IMR-90 (cell line): ENCODE measurements at regions not wholly inside any gene's neighbourhood (a gene's known extent, or its start where the extent isn't known, plus 50 kb on each side); places are given as distances from the start of the nearest gene placed in this dataset.

Experiments used
- ATAC-seq: fragments of 200-7000 bp; cut with Tn5 transposase; 2 replicates; pipeline ENCODE4 v1.9.1; 2020; ENCODE audit warnings: low read depth, mild to moderate bottlenecking, moderate library complexity
- BruUV-seq: library from RNA; stranded (reverse); fragments of 400-500 nt; replicated peaks from 2 replicates; lab custom pipeline; 2021; lab: Mats Ljungman, UMichigan
- CTCF ChIA-PET: fragments of 300-600 bp; formaldehyde crosslinking; extraction: SDS; loops from one replicate; lab custom pipeline; 2021; ENCODE audit warnings: antibody characterized with exemption; lab: Yijun Ruan, JAX
- POLR2A ChIA-PET: fragments of 300-600 bp; sonication (Branson Sonifier 250); formaldehyde crosslinking; loops from one replicate; lab custom pipeline; 2022; ENCODE audit warnings: antibody characterized with exemption; ENCODE audit not compliant: unreplicated experiment; lab: Charles Lee
- DNase-seq: peaks from one replicate; pipeline ENCODE4 v3.0.0; 2013
- H2AFZ ChIP-seq: replicated peaks from 2 replicates; pipeline ENCODE3; 2013; ENCODE audit warnings: low read length, mild to moderate bottlenecking; ENCODE audit not compliant: poor library complexity
- H2AK5ac ChIP-seq: 2 replicates; pipeline ENCODE4 v1.6.1; 2013; ENCODE audit warnings: low read depth, low read length, inconsistent platforms
- H2AK9ac ChIP-seq: replicated peaks from 2 replicates; pipeline ENCODE3; 2013; ENCODE audit warnings: mild to moderate bottlenecking, low read depth, low read length, moderate library complexity; ENCODE audit not compliant: poor library complexity
- H2BK120ac ChIP-seq: 2 replicates; pipeline ENCODE4 v1.6.1; 2013; ENCODE audit warnings: low read depth, low read length, inconsistent platforms
- H2BK15ac ChIP-seq: 3 replicates; pipeline ENCODE4 v1.6.1; 2013; ENCODE audit warnings: low read depth, low read length, inconsistent platforms
- H2BK20ac ChIP-seq: 2 replicates; pipeline ENCODE4 v1.6.1; 2013; ENCODE audit warnings: low read depth, mild to moderate bottlenecking, inconsistent platforms, low read length, moderate library complexity
- H2BK5ac ChIP-seq: 2 replicates; pipeline ENCODE4 v1.6.1; 2013; ENCODE audit warnings: mild to moderate bottlenecking, low read depth, low read length, inconsistent platforms; ENCODE audit not compliant: poor library complexity, severe bottlenecking
- H3K14ac ChIP-seq: replicated peaks from 2 replicates; pipeline ENCODE4 v1.6.1; 2013; ENCODE audit warnings: low read depth, low read length, inconsistent platforms
- H3K18ac ChIP-seq: 2 replicates; pipeline ENCODE4 v1.6.1; 2013; ENCODE audit warnings: low read depth, low read length, control low read depth
- H3K23ac ChIP-seq: 2 replicates; pipeline ENCODE4 v1.6.1; 2013; ENCODE audit warnings: low read depth, low read length, inconsistent platforms
- H3K27ac ChIP-seq: 2 replicates; pipeline ENCODE4 v1.5.1; 2013; ENCODE audit warnings: mild to moderate bottlenecking, control low read depth, low read length; ENCODE audit not compliant: insufficient read depth
- H3K27me3 ChIP-seq: 2 replicates; pipeline ENCODE4 v1.6.1; 2013; ENCODE audit warnings: low read length; ENCODE audit not compliant: control insufficient read depth, insufficient read depth
- H3K36me3 ChIP-seq: 2 replicates; pipeline ENCODE4 v1.6.1; 2013; ENCODE audit warnings: low read length, mixed read lengths; ENCODE audit not compliant: control insufficient read depth, insufficient read depth
- H3K4ac ChIP-seq: 2 replicates; pipeline ENCODE4 v1.6.1; 2013; ENCODE audit warnings: low read depth, low read length, inconsistent platforms
- H3K4me1 ChIP-seq: 2 replicates; pipeline ENCODE4 v1.6.1; 2013; ENCODE audit warnings: low read length, mixed read lengths; ENCODE audit not compliant: control insufficient read depth, insufficient read depth
- H3K4me2 ChIP-seq: 2 replicates; pipeline ENCODE4 v1.6.1; 2013; ENCODE audit warnings: low read depth, mild to moderate bottlenecking, control low read depth, low read length, moderate library complexity
- H3K4me3 ChIP-seq: 2 replicates; pipeline ENCODE4 v1.5.1; 2013; ENCODE audit warnings: low read depth, mild to moderate bottlenecking, control low read depth, low read length, moderate library complexity; ENCODE audit not compliant: insufficient read depth
- H3K56ac ChIP-seq: 2 replicates; pipeline ENCODE4 v1.6.1; 2013; ENCODE audit warnings: low read length, inconsistent platforms; ENCODE audit not compliant: insufficient read depth; ENCODE audit errors: extremely low read depth
- H3K79me1 ChIP-seq, 2 experiments: 2 replicates each; pipeline ENCODE4 v1.6.1; 2013; ENCODE audit warnings: low read length in 2 of 2, inconsistent platforms in 1 of 2, low read depth in 1 of 2
- H3K9ac ChIP-seq: 2 replicates; pipeline ENCODE4 v1.6.1; 2013; ENCODE audit warnings: low read depth, low read length, control low read depth
- H3K9me1 ChIP-seq: 2 replicates; pipeline ENCODE4 v1.6.1; 2013; ENCODE audit warnings: low read length, inconsistent platforms; ENCODE audit not compliant: insufficient read depth
- H3K9me3 ChIP-seq: 2 replicates; pipeline ENCODE4 v1.6.1; 2013; ENCODE audit warnings: low read length; ENCODE audit not compliant: control insufficient read depth, insufficient read depth
- H4K20me1 ChIP-seq: 2 replicates; pipeline ENCODE4 v1.6.1; 2013; ENCODE audit warnings: low read length, inconsistent platforms; ENCODE audit not compliant: insufficient read depth
- H4K5ac ChIP-seq: 2 replicates; pipeline ENCODE4 v1.6.1; 2013; ENCODE audit warnings: mild to moderate bottlenecking, low read depth, low read length, control low read depth
- H4K8ac ChIP-seq, 2 experiments: 2 replicates each; pipeline ENCODE4 v1.6.1; 2013; ENCODE audit warnings: low read depth in 2 of 2, low read length in 2 of 2, control low read depth in 1 of 2, inconsistent platforms in 1 of 2
- H4K91ac ChIP-seq: 2 replicates; pipeline ENCODE4 v1.6.1; 2013; ENCODE audit warnings: low read depth, low read length, inconsistent platforms; ENCODE audit not compliant: insufficient read depth
- MAFK ChIP-seq: IDR thresholded peaks from 2 replicates; pipeline ENCODE4 v1.6.1; 2012; ENCODE audit warnings: low read depth, low read length, improper control_type of control experiment
- SMC3 ChIP-seq: fragments of 150-350 bp; IDR thresholded peaks from 2 replicates; pipeline ENCODE4 v1.6.1; 2016; ENCODE audit warnings: low read depth, mild to moderate bottlenecking, antibody characterized with exemption, low read length, moderate library complexity
- WGBS, 2 experiments: methylation state at CpG; one replicate each; pipeline versions ENCODE4 v1.1.5 to v1.1.7; 2013; ENCODE audit warnings: missing lambda C conversion rate in 2 of 2; ENCODE audit not compliant: insufficient read length in 1 of 2; ENCODE audit errors: extremely low coverage in 2 of 2; 5-methylcytosine and 5-hydroxymethylcytosine counted together
- dilution Hi-C: fragments of 300-500 bp; cut with HindIII; formaldehyde crosslinking; loops from one replicate; pipeline ENCODE4 v1.14.3; 2018; ENCODE audit warnings: low sequenced_read_pairs; ENCODE audit not compliant: unreplicated experiment
- in situ Hi-C: fragments of 300-500 bp; cut with MboI; formaldehyde crosslinking; loops from 3 replicates; pipeline ENCODE4 v1.14.3; 2019; ENCODE audit warnings: low sequenced_read_pairs, inconsistent platforms, mixed read lengths
- intact Hi-C: fragments of 100-400 bp; cut with micrococcal nuclease; formaldehyde crosslinking; loops from 2 replicates; pipeline ENCODE4 v1.10.0; 2022

GRCh38 chr16:62213763-62214162 is 177.5 kb upstream of the CDH8 start:
- TF ChIP-seq SMC3 (no peak), MAFK (no peak)
- Histone ChIP-seq H4K20me1 (no peaks in the 10 kb centered on the region), H2BK120ac (no peak overlapping the region), H3K27ac (no peak overlapping the region), H3K27me3 (no peaks in the 10 kb centered on the region), H3K79me1 (no peaks in the 10 kb centered on the region), H4K8ac (no peak overlapping the region), H3K18ac (no peak overlapping the region), H3K9ac (no peak overlapping the region), H3K23ac (no peak overlapping the region), H2AFZ (no peak overlapping the region), H3K56ac (no peak overlapping the region), H2AK9ac (no peak overlapping the region), H3K14ac (no peak overlapping the region), H4K91ac (no peak overlapping the region), H3K4me3 (no peak overlapping the region), H2BK15ac (no peak overlapping the region), H2BK5ac (no peak overlapping the region), H2BK20ac (no peak overlapping the region), H3K4me1 (no peaks in the 10 kb centered on the region), H2AK5ac (no peak overlapping the region), H3K9me1 (no peaks in the 10 kb centered on the region), H3K4me2 (no peak overlapping the region), H3K9me3 (peaks cover 7% of the 10 kb centered on the region), H4K5ac (no peak overlapping the region), H3K4ac (no peak overlapping the region), H3K36me3 (no peaks in the 10 kb centered on the region)
- ATAC-seq (no peak), DNase-seq (no peak)
- POLR2A ChIA-PET, result no interaction called here
- BruUV-seq, result no TSS peak
- in situ Hi-C loops (no loop called here), dilution Hi-C loops (no loop called here), intact Hi-C loops (no loop called here)
- no CpG with 5 or more reads among the region's 2 CpGs for WGBS, 2 experiments
- CTCF ChIA-PET, result no interaction called here
